PC-9 (cell line): ENCODE measurements at regions not wholly inside any gene's neighbourhood (a gene's known extent, or its start where the extent isn't known, plus 50 kb on each side); places are given as distances from the start of the nearest gene placed in this dataset.

Source experiments
- CTCF ChIP-seq: fragments of 200-600 bp; sonication (generic); conservative IDR thresholded peaks from 2 replicates; pipeline ENCODE4 v1.6.1; 2017; ENCODE audit warnings: mixed run types, antibody characterized with exemption, mild to moderate bottlenecking, moderate library complexity
- EZH2 ChIP-seq: fragments of 200-600 bp; sonication (generic); IDR thresholded peaks from 2 replicates; pipeline ENCODE4 v1.8.0; 2017; ENCODE audit warnings: antibody characterized with exemption, low read depth

- TF ChIP-seq CTCF: no peak
- TF ChIP-seq EZH2: no peak
Measured at GRCh38 chr5:125451622-125452021, 705.2 kb upstream of the ZNF608 start.
